Left ventricle myocardium superior (tissue), 1 donor: ENCODE measurements at regions not wholly inside any gene's neighbourhood (a gene's known extent, or its start where the extent isn't known, plus 50 kb on each side); places are given as distances from the start of the nearest gene placed in this dataset.
"Not testable (repeated sequence)": the region's sequence is repeated elsewhere in the genome, so short reads cannot be mapped to it uniquely, and the experiment has no call there.

Source experiments
- ATAC-seq: fragments of 200-7000 bp; cut with Tn5 transposase; one replicate; pipeline ENCODE4 v1.9.1; 2020; ENCODE audit warnings: mild to moderate bottlenecking, moderate library complexity
- DNase-seq: peaks from one replicate; pipeline ENCODE4 v3.0.0-alpha.2; 2020
- intact Hi-C: fragments of 100-400 bp; cut with micrococcal nuclease; formaldehyde crosslinking; loops from one replicate; pipeline ENCODE4 v1.11.0; 2022
- donor health status: DM: no; HTN: yes; CAD: no; lungs with severe emphysema.

GRCh38 chr3:34035775-34036174 lies 237.3 kb downstream of the PDCD6IP start:
- no peak for DNase-seq
- intact Hi-C loops: no loop called here
- no peak for ATAC-seq

DNA sequence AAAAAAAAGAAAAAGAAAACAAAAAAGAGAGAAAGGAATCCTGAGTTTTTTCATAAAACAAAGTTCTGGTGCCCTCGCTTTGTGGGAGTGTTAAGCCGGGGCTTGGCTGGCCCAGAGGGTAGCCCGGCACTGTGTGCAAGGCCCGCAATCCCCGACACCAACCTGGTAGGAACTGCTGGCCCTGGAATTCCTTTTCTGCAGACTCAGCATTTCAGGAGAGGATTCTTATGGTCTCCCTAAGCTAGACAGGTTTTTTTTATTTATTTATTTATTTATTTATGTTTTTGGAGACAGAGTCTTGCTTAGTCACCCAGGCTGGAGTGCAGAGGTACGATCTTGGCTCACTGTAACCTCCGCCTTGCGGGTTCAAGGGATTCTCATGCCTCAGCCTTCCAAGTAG lies 238.8 kb downstream of the PDCD6IP start:
- intact Hi-C loops: no loop called here
- no peak for ATAC-seq
- no peak for DNase-seq

- ATAC-seq: no peak
- intact Hi-C loops: no loop called here
- DNase-seq: no peak
These were observed 239.7 kb downstream of the PDCD6IP start for GRCh38 chr3:34038131-34038530.

GRCh38 chr3:34046154-34046553 lies 247.7 kb downstream of the PDCD6IP start:
- ATAC-seq: no peak
- no peak for DNase-seq
- intact Hi-C loops: no loop called here

GRCh38 chr3:34053626-34054025 lies 255.2 kb downstream of the PDCD6IP start:
- intact Hi-C loops: no loop called here
- no peak for ATAC-seq
- DNase-seq: no peak

GRCh38 chr3:34056181-34056910 lies 257.9 kb downstream of the PDCD6IP start:
- no peak for DNase-seq
- intact Hi-C loops: no loop called here
- ATAC-seq: no peak

- ATAC-seq (no peak), DNase-seq (no peak)
- intact Hi-C loops: no loop called here
These were observed 258.5 kb downstream of the PDCD6IP start for GRCh38 chr3:34056951-34057390.

GRCh38 chr3:34060995-34061394 lies 262.6 kb downstream of the PDCD6IP start:
- ATAC-seq, DNase-seq, intact Hi-C loops: not testable (repeated sequence)

- ATAC-seq (no peak), DNase-seq (no peak)
- intact Hi-C loops: no loop called here
These were observed 267.5 kb downstream of the PDCD6IP start for GRCh38 chr3:34065901-34066300.

GRCh38 chr3:34066328-34066727 lies 267.9 kb downstream of the PDCD6IP start:
- DNase-seq: no peak
- no peak for ATAC-seq
- intact Hi-C loops: no loop called here

DNA sequence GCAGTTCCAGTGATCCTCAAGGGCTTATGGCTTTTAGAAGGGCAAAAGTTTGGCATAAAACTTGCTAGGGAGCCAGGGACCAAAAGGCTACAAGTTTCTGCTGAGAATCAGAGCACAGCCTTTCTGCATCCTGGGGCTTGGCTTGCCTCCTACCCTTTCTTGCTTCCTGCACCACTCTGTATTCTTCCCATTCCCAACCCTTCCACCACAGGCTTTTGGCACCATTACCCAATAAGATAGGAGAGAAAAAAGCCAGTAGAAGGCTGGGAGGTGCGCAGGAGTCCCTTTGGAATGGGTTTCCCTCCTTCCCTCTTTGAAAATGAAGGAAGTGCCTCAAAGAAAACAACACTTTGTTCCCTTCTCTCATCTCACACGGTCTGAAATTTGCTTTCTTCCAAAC lies 268.6 kb downstream of the PDCD6IP start:
- DNase-seq (no peak), ATAC-seq (no peak)
- intact Hi-C loops: no loop called here

GRCh38 chr3:34067536-34068051 lies 269.2 kb downstream of the PDCD6IP start:
- ATAC-seq (no peak), DNase-seq (no peak)
- intact Hi-C loops: no loop called here

DNA sequence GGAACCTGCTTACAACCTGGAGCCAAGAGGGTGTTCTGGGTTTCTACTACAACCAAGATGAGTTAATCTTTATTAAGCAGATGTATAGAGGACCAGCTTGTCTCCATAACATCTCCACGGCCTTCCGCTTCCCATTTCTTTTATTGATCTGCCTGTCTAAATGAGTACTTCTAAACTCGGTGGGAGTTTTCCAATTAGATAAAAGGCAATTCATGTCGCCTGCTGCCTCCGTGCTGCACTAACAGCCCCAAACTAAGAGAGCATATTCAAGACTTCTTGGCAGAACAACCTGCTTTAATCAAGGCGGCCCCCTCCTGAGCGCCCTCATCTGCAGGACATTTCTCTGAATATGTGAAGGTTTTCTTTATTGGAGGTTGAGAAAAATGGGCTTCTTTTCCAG lies 270.1 kb downstream of the PDCD6IP start:
- DNase-seq (no peak), ATAC-seq (no peak)
- intact Hi-C loops: no loop called here

DNA sequence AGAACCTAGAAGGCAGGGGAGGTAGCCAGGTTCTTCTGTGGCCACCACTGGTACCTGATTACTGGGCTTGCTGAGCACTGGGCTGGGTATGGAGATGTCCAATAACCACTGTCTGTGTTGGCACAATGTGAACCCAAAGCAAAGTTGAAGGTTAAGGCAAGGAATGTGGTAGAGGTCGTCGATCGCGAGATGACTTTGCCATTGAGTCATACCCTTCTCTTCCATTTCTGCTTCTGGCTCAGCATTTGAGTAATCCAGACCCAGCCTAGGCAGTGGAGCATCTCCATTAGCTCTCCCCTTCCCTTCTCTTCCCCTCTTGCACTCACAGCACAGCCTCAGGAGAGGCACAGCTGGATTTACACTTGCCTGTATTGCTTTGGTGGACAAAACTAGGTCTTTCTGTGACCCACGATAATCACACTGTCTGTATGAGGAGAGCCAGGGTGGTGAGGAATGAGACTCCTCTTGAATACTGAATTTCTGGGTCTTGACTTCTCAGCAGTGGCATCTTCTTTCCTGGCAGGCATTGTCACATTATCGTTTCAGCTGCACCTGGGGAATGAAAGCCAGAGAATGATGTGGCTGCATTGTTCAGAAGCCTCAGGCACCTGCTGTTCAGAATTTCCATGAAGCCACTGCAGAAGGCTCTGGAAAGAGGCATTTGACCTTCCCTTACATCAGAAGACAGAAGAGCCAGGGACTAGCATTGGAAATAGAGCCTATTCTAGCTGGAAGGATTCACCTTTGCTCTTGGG lies 272.6 kb downstream of the PDCD6IP start:
- DNase-seq (no peak), ATAC-seq (no peak)
- intact Hi-C loops: no loop called here

- no peak for ATAC-seq
These were observed 273.9 kb downstream of the PDCD6IP start for GRCh38 chr3:34072297-34072696.

DNA sequence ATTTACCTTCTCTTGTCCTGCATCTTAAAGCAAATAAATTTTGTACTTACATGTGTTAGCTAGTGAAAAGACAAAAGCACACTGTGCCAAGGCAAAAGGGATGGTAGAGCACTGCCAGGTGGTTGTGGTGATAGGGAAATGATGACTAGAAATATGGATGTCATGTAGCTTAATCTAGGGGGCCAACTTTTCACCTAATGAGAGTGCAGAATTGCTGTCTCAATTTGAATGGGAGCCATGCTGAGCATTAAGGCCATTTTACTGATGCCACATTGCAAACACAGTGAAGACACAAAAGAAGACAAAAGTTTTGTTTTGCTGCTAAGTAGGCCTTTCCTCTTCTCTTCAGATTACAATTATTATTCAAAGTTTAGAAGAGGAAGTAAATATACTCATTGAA lies 274.7 kb downstream of the PDCD6IP start:
- ATAC-seq: no peak
- intact Hi-C loops: no loop called here
- no peak for DNase-seq

More at GRCh38 chr3:34072297-34072696, 273.9 kb downstream of the PDCD6IP start:
- no peak for DNase-seq
- intact Hi-C loops: no loop called here

DNA sequence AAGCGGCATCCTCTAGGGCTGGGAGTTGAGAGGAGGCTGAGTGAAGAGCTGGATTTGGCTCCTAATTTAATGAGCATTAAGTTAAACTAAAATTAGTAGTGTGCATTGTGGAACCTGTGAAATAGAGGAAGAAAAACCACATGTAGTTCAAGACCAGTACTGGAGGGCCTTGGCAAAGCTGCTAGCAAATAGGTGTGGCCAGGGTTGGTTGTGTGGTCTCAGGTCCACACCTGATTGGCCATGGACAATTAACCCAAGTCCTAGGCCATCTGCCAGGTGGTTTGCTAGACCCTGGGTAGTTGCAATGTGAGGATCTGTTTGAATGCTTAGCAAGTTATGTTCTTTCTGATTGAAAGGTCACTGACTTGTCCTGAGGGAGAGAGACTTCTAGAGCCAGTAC lies 275.5 kb downstream of the PDCD6IP start:
- ATAC-seq (no peak), DNase-seq (no peak)
- intact Hi-C loops: no loop called here

GRCh38 chr3:34075975-34076374 lies 277.5 kb downstream of the PDCD6IP start:
- DNase-seq (no peak), ATAC-seq (no peak)
- intact Hi-C loops: no loop called here

- DNase-seq (no peak), ATAC-seq (no peak)
- intact Hi-C loops: no loop called here
These were observed 279.2 kb downstream of the PDCD6IP start for GRCh38 chr3:34077417-34078195.

DNA sequence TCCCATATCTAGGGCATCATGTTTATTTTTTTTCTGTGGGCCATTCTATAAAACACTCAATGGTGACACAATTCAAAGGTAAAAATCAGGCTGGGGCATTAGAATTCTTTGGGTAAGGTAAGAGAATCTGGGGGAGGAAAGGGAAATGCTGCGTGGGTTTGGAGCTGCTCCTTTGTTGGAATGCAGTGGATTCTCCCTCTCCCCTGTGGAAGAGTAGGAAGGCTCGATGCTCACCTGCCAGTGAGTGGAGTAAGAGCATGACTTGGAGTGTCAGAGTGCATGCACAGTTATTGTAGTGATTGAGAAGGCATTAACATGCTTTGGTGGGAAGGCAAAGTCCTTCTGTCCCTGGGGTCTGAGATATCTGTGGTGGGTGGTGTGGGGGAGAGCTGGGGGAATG lies 280.0 kb downstream of the PDCD6IP start:
- ATAC-seq (no peak), DNase-seq (no peak)
- intact Hi-C loops: no loop called here
